Peyer's patch (tissue), 4 donors: ENCODE measurements at regions not wholly inside any gene's neighbourhood (a gene's known extent, or its start where the extent isn't known, plus 50 kb on each side); places are given as distances from the start of the nearest gene placed in this dataset.

Experiments
- POLR2A ChIP-seq, 2 donors: fragments of 450-650 bp; IDR thresholded peaks; one replicate each; pipeline ENCODE4 v1.5.1; 2017; ENCODE audit warnings: antibody characterized with exemption in 2 of 2, mild to moderate bottlenecking in 2 of 2, moderate library complexity in 2 of 2
- TF ChIP-seq, protein P1 (sequence below), 6 experiments: fragments of 450-650 bp in 4 of 6; fragments of 200-600 bp in 2 of 6; sonication (generic) in 1 of 6; IDR thresholded peaks; one replicate each; pipeline ENCODE4 v1.5.1; 2017 to 2019; ENCODE audit warnings: antibody characterized with exemption in 6 of 6, mild to moderate bottlenecking in 3 of 6, moderate library complexity in 1 of 6

DNA sequence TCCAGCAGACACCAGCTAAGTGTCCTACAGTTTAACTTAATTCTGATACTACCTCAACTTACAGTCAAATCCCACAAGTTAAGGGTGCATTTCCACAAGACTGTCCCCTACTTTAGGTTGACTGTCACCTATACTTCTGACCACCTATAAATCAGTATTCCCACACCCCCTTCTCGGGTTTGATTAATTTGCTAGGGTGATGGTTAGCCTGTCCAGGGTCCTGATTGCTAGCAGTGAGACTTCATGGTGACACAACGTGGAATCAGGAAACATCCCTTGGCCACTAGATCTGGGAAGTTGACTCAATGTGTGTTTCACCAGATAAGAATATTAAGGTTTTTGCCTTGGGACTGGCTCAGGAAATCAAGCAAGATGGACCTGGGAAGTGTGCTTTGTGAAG is 88.4 kb downstream of the OR13A1 start:
- TF ChIP-seq, protein P1, sequence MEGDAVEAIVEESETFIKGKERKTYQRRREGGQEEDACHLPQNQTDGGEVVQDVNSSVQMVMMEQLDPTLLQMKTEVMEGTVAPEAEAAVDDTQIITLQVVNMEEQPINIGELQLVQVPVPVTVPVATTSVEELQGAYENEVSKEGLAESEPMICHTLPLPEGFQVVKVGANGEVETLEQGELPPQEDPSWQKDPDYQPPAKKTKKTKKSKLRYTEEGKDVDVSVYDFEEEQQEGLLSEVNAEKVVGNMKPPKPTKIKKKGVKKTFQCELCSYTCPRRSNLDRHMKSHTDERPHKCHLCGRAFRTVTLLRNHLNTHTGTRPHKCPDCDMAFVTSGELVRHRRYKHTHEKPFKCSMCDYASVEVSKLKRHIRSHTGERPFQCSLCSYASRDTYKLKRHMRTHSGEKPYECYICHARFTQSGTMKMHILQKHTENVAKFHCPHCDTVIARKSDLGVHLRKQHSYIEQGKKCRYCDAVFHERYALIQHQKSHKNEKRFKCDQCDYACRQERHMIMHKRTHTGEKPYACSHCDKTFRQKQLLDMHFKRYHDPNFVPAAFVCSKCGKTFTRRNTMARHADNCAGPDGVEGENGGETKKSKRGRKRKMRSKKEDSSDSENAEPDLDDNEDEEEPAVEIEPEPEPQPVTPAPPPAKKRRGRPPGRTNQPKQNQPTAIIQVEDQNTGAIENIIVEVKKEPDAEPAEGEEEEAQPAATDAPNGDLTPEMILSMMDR (IDR thresholded peaks at IDR 0.05), result no peak
- TF ChIP-seq POLR2A (IDR thresholded peaks at IDR 0.05), result no peak
